ENCODE measurements at regions not wholly inside any gene's neighbourhood (a gene's known extent, or its start where the extent isn't known, plus 50 kb on each side); places are given as distances from the start of the nearest gene placed in this dataset.

GRCh38 chr5:101653996-101654395 lies 642.1 kb downstream of the SLCO4C1 start:
- DNase-seq (ENCODE audit: low read depth in 1 of 2, low spot score in 2 of 2) = no peak
- Histone ChIP-seq H4K20me1 (replicated peaks in 1 of 2; ENCODE audit: control insufficient read depth in 1 of 2, insufficient read depth in 2 of 2, low read length in 2 of 2) (no peaks in the 10 kb centered on the region), H2AFZ (ENCODE audit: low read length) (no peak overlapping the region), H2BK20ac (ENCODE audit: low read length) (no peak overlapping the region), H3K23me2 (ENCODE audit: low read depth, low read length) (no peaks in the 10 kb centered on the region), H3K4ac (replicated peaks; ENCODE audit: insufficient read length, low read depth, low read length) (no peak overlapping the region), H2BK5ac (ENCODE audit: low read depth, low read length) (no peak overlapping the region), H4K8ac (ENCODE audit: extremely low read depth, insufficient read depth, low read length) (no peak overlapping the region), H4K5ac (ENCODE audit: insufficient read length, low read depth, low read length) (no peak overlapping the region), H3K14ac (ENCODE audit: insufficient read length) (no peak overlapping the region), H3K9me3 (ENCODE audit: insufficient read depth in 2 of 2, low read depth in 1 of 2, low read length in 1 of 2) (no peaks in the 10 kb centered on the region), H3K27me3 (replicated peaks in 1 of 4; ENCODE audit: control insufficient read depth in 3 of 4, extremely low read depth in 1 of 4, insufficient read depth in 3 of 4, low read length in 3 of 4) (no peaks in the 10 kb centered on the region), H2BK15ac (ENCODE audit: low read length) (no peak overlapping the region), H3K18ac (ENCODE audit: extremely low read depth, low read length) (no peak overlapping the region), H3K4me1 (replicated peaks in 1 of 4; ENCODE audit: control insufficient read depth in 3 of 4, insufficient read depth in 4 of 4, low read length in 3 of 4) (peaks cover 0 to 3% (median 2%) of the 10 kb centered on the region in 4 experiments; a peak in 2 of 7 replicates), H3K4me2 (ENCODE audit: insufficient read depth in 1 of 2, low read depth in 2 of 2, low read length in 2 of 2) (no peak overlapping the region), H3K27ac (ENCODE audit: low read depth, low read length) (no peak overlapping the region), H2AK5ac (ENCODE audit: low read depth, low read length) (no peak overlapping the region), H3K36me3 (ENCODE audit: control insufficient read depth in 2 of 4, insufficient read depth in 4 of 4, low read length in 3 of 4) (no peaks in the 10 kb centered on the region), H3K23ac (ENCODE audit: insufficient read length) (no peak overlapping the region), H4K91ac (replicated peaks; ENCODE audit: insufficient read length, low read length) (no peak overlapping the region), H3K9ac (replicated peaks in 1 of 4; ENCODE audit: extremely low read depth in 1 of 4, low read depth in 3 of 4, low read length in 3 of 4) (no peak overlapping the region), H2BK120ac (replicated peaks; ENCODE audit: low read depth, low read length) (no peak overlapping the region), H3K4me3 (ENCODE audit: extremely low read depth in 1 of 4, insufficient read depth in 2 of 4, low read depth in 3 of 4, low read length in 4 of 4) (no peak overlapping the region), H3K79me2 (ENCODE audit: control insufficient read depth in 1 of 2, insufficient read depth in 2 of 2, low read length in 2 of 2) (no peaks in the 10 kb centered on the region), H2BK12ac (ENCODE audit: low read depth, low read length) (no peak overlapping the region), H3K79me1 (ENCODE audit: low read depth, low read length) (no peaks in the 10 kb centered on the region), H3K56ac (replicated peaks; ENCODE audit: insufficient read length, low read depth, low read length) (no peak overlapping the region)
- POLR2A ChIA-PET (ENCODE audit: partially characterized antibody) = no interaction called here
- CTCF ChIA-PET (ENCODE audit: partially characterized antibody) = no interaction called here
- 94% methylated on average over 2 of the region's 2 CpGs; no CpG with 5 or more reads in 1 of the 2 experiments for whole genome bisulfite sequencing, 2 experiments (ENCODE audit: extremely low coverage in 1 of 2, insufficient coverage in 1 of 2, insufficient read length in 1 of 2, insufficient replicate concordance in 2 of 2, low coverage in 1 of 2, low lambda C conversion rate in 2 of 2, missing lambda C conversion rate in 1 of 2)
- TF ChIP-seq MAFK (IDR thresholded peaks at IDR 0.05; ENCODE audit: low read depth, low read length) (no peak), CTBP2 (IDR thresholded peaks at IDR 0.05; ENCODE audit: borderline replicate concordance, insufficient read depth, insufficient read length, low read length) (no peak), RNF2 (IDR thresholded peaks at IDR 0.05; ENCODE audit: borderline replicate concordance, low read depth, low read length, missing control alignments, poor library complexity, severe bottlenecking) (no peak), NANOG (IDR thresholded peaks at IDR 0.05; ENCODE audit: insufficient read depth, low read depth, low read length, poor library complexity, severe bottlenecking) (no peak), POLR2AphosphoS5 (IDR thresholded peaks at IDR 0.05; ENCODE audit: low read depth, low read length) (no peak), CHD1 (IDR thresholded peaks at IDR 0.05; ENCODE audit: low read depth, low read length) (no peak), SAP30 (IDR thresholded peaks at IDR 0.05; ENCODE audit: insufficient read depth, insufficient replicate concordance, low read length) (no peak), SRF (IDR thresholded peaks at IDR 0.05; ENCODE audit: low read depth, low read length) (no peak), KDM4A (IDR thresholded peaks at IDR 0.05; ENCODE audit: low read depth, low read length, severe bottlenecking) (no peak)
- no peak for FAIRE-seq

Measured in H1 (cell line).